Lower leg skin (tissue), 4 donors: ENCODE measurements at regions not wholly inside any gene's neighbourhood (a gene's known extent, or its start where the extent isn't known, plus 50 kb on each side); places are given as distances from the start of the nearest gene placed in this dataset.

ENCODE experiments used
- DNase-seq, 2 donors: peaks; one replicate each; pipeline ENCODE4 v3.0.0-alpha.2; 2019; ENCODE audit warnings: low spot score in 2 of 2
- H3K4me3 ChIP-seq: fragments of 200-600 bp; sonication (generic); 2 replicates; pipeline ENCODE4 v1.5.1; 2017; ENCODE audit warnings: mild to moderate bottlenecking, low read depth; ENCODE audit not compliant: poor library complexity, severe bottlenecking
- CTCF ChIP-seq, 3 donors: fragments of 450-650 bp; IDR thresholded peaks; one replicate each; pipeline ENCODE4 v1.5.1; 2016; ENCODE audit warnings: antibody characterized with exemption in 3 of 3, mild to moderate bottlenecking in 3 of 3, moderate library complexity in 2 of 3
- POLR2A ChIP-seq, 2 donors: fragments of 450-650 bp; IDR thresholded peaks; one replicate each; pipeline ENCODE4 v1.6.1; 2016 to 2017; ENCODE audit warnings: antibody characterized with exemption in 2 of 2, mild to moderate bottlenecking in 1 of 2, moderate library complexity in 1 of 2
- WGBS, 2 donors: methylation state at CpG; one replicate each; pipeline ENCODE4 v1.1.5; 2018; 5-methylcytosine and 5-hydroxymethylcytosine counted together
- intact Hi-C: fragments of 100-400 bp; cut with DNase I; formaldehyde crosslinking; loops from one replicate; pipeline ENCODE4 v1.15.0; 2023; ENCODE audit warnings: low total_unique reads

DNA sequence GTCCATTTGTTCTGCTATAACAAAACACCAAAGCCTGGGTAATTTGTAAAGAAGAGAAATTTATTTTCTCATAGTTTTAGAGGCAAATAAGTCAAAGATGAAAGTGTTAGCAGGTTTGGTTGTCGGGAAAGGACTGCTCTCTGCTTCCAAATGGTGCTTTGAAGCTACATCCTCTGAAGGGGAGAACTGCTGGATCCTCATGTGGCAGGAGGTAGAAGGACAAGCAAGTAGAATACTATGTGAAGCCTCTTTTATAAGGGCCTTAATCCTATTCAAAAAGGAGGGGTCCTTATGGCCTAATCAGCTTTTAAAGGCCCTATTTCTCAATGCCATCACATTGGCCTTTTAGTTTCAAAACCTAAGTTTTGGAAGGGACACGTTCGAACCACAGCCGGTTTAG, 826.0 kb upstream of the EPHA7 start:
- no peak overlapping the region for H3K4me3 ChIP-seq
- no peak for TF ChIP-seq CTCF (IDR thresholded peaks at IDR 0.05)
- TF ChIP-seq POLR2A (IDR thresholded peaks at IDR 0.05): no peak
- DNase-seq: no peak
- WGBS, 2 donors: 89 to 92% methylated on average over 4 of the region's 4 CpGs
- intact Hi-C loops: no loop called here

GRCh38 chr6:94238868-94239267, 819.5 kb upstream of the EPHA7 start:
- H3K4me3 ChIP-seq: no peak overlapping the region
- intact Hi-C loops: no loop called here
- no peak for TF ChIP-seq CTCF (IDR thresholded peaks at IDR 0.05)
- WGBS, 2 donors: 43 to 53% methylated on average over 1 of the region's 1 CpG
- DNase-seq: no peak

DNA sequence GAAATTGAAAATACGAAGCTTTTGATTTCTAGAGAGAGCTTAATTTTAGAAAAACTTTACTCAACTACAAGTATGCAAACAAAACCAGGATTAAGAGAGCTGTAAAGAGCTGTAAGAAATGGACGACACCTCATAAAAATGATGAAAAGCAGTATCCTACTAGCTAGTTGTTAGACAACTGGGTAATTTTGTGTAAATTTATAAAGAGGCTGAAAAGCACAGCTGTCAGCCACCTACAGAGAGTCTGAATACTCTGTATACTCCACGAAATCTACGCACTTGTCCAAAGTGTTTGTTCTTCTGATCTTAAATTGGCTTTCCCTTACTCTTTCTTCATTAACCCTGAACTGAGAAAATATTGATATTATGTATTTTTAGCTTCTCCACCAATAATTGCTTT, 808.4 kb upstream of the EPHA7 start:
- 47 to 75% methylated on average over 4 of the region's 4 CpGs for WGBS, 2 donors
- no peak for DNase-seq
- TF ChIP-seq POLR2A (IDR thresholded peaks at IDR 0.05) (no peak), CTCF (IDR thresholded peaks at IDR 0.05) (no peak)
- H3K4me3 ChIP-seq: no peak overlapping the region
- intact Hi-C loops: no loop called here

DNA sequence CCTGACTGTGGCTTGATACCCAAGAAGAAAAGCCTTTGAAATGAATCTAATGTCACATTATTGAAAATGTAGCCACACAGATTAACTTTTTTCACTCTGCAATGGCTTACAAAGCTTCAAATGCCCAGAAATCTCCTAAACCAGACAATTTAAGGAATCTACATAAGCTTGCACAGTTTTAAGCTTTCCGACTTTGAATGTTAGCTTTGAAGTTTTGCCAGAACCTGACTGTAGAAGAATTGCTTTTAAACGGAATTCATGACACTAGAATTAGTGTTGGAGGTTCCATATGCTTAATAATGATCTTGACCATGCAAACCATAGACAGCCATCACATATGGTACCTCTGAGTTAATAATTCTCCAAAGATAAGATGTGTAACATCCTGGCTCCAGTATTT, 798.5 kb upstream of the EPHA7 start:
- WGBS, 2 donors: 18 to 23% methylated on average over 2 of the region's 2 CpGs
- intact Hi-C loops: no loop called here
- TF ChIP-seq POLR2A (IDR thresholded peaks at IDR 0.05): no peak
- TF ChIP-seq CTCF (IDR thresholded peaks at IDR 0.05): no peak
- no peak overlapping the region for H3K4me3 ChIP-seq
- no peak for DNase-seq

DNA sequence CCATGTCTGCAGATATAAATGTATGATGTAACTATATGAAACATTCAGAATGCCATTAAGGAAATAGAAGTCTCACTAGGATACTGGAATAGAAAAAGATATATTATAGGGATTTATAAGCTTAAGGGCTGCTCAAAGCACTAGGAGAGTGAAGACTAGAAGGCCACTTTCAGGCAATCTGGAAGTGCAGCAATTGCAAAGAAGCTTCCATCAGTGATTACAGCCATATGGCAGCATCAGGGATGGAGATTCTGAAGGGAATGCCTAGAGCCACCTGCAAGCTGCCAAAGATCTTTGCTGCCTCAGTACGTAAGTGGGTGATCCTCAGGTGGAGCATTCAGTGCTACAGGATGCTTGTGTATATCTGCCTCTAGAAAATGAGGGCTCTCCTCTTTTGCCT, 796.2 kb upstream of the EPHA7 start:
- WGBS, 2 donors: 62 to 63% methylated on average over 1 of the region's 1 CpG
- no peak overlapping the region for H3K4me3 ChIP-seq
- DNase-seq: no peak
- intact Hi-C loops: no loop called here
- TF ChIP-seq POLR2A (IDR thresholded peaks at IDR 0.05) (no peak), CTCF (IDR thresholded peaks at IDR 0.05) (no peak)

- WGBS, 2 donors: 49 to 54% methylated on average over 2 of the region's 2 CpGs
- intact Hi-C loops: no loop called here
- no peak for TF ChIP-seq CTCF (IDR thresholded peaks at IDR 0.05)
- TF ChIP-seq POLR2A (IDR thresholded peaks at IDR 0.05): no peak
- no peak for DNase-seq
- no peak overlapping the region for H3K4me3 ChIP-seq
Measured at GRCh38 chr6:94213226-94213625, 793.9 kb upstream of the EPHA7 start.
